ENCODE measurements at regions not wholly inside any gene's neighbourhood (a gene's known extent, or its start where the extent isn't known, plus 50 kb on each side); places are given as distances from the start of the nearest gene placed in this dataset.
"Not testable (repeated sequence)": the region's sequence is repeated elsewhere in the genome, so short reads cannot be mapped to it uniquely, and the experiment has no call there.

- Histone ChIP-seq H3K36me3 (no peaks in the 10 kb centered on the region), H3K4me3 (no peak overlapping the region), H3K9me3 (no peaks in the 10 kb centered on the region), H3K27me3 (no peaks in the 10 kb centered on the region), H3K4me1 (no peaks in the 10 kb centered on the region), H3K27ac (no peak overlapping the region)
- TF ChIP-seq, protein P1, sequence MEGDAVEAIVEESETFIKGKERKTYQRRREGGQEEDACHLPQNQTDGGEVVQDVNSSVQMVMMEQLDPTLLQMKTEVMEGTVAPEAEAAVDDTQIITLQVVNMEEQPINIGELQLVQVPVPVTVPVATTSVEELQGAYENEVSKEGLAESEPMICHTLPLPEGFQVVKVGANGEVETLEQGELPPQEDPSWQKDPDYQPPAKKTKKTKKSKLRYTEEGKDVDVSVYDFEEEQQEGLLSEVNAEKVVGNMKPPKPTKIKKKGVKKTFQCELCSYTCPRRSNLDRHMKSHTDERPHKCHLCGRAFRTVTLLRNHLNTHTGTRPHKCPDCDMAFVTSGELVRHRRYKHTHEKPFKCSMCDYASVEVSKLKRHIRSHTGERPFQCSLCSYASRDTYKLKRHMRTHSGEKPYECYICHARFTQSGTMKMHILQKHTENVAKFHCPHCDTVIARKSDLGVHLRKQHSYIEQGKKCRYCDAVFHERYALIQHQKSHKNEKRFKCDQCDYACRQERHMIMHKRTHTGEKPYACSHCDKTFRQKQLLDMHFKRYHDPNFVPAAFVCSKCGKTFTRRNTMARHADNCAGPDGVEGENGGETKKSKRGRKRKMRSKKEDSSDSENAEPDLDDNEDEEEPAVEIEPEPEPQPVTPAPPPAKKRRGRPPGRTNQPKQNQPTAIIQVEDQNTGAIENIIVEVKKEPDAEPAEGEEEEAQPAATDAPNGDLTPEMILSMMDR (IDR thresholded peaks at IDR 0.05), result no peak
- TF ChIP-seq POLR2A (IDR thresholded peaks at IDR 0.05), result no peak
- 66 to 77% methylated on average over 9 to 12 of the region's 12 CpGs for WGBS, 2 donors
- DNase-seq, result no peak
- intact Hi-C loops (cut with DNase I), result no loop called here
These were observed 64.7 kb downstream of the KCNJ18 start for GRCh38 chr17:21756856-21757619.

DNA sequence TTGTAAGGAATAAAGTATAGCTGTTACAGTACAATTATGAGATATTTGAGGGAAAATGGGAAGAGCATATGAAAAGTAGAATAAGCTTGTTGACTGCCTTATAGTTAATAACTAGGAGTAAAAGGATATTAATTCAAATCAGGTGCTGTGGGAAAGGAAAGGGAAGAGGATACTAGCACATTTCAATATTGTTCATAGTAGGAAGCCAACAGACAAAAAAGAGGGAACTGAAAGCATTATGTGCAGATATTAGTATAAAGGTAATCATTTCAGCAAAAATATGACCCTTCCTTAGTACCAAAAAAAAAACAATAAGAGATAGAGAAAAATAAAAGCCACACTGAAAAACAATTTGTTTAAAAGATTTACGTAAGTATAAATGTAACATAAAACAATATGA lies 67.3 kb downstream of the KCNJ18 start:
- H3K36me3 ChIP-seq; H3K27ac ChIP-seq; H3K4me1 ChIP-seq; intact Hi-C loops (cut with DNase I); DNase-seq; H3K9me3 ChIP-seq; H3K27me3 ChIP-seq; H3K4me3 ChIP-seq: not testable (repeated sequence)
- WGBS, 2 donors, result 60% methylated on average over 1 of the region's 1 CpG; no CpG with 5 or more reads in 1 of the 2 donors

DNA sequence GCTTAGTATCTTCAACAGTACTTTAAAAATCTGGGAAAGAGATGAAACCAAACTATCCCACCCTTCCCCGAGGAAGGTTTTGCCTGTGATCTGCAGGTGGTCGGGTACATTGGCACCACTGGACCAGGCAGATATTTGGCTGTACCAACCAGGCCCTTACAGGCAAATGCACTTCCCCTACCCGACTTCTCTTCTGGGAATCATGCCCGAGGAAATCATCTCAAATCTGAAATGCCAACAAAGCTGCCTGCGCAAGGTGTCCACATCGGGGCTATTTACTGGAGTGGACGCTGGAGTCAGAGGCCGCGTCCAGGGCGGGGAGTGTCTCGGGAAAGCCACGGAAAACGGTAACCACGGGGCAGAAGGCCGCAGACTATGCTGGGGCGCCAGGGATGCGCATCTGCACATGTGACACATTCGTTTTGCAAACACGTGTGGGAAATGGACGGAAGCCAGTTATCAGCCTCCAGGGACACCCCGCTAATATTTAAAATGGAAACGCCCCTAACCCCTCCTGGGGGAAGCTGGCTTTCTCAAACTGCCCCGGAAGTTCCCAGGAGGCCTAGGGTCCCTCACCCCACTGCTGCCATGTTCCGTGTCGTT lies 71.5 kb downstream of the KCNJ18 start:
- H3K4me3 ChIP-seq; H3K4me1 ChIP-seq; H3K27me3 ChIP-seq; H3K36me3 ChIP-seq; DNase-seq; H3K27ac ChIP-seq; H3K9me3 ChIP-seq; intact Hi-C loops (cut with DNase I): not testable (repeated sequence)
- 68 to 83% methylated on average over 14 to 17 of the region's 25 CpGs for WGBS, 2 donors

- H3K27me3 ChIP-seq; H3K27ac ChIP-seq; H3K4me3 ChIP-seq; H3K9me3 ChIP-seq; H3K4me1 ChIP-seq; H3K36me3 ChIP-seq; intact Hi-C loops (cut with DNase I); DNase-seq: not testable (repeated sequence)
- 61 to 65% methylated on average over 7 to 9 of the region's 11 CpGs for WGBS, 2 donors
These were observed 73.4 kb downstream of the KCNJ18 start for GRCh38 chr17:21765651-21766290.

GRCh38 chr17:21766565-21766964 lies 74.2 kb downstream of the KCNJ18 start:
- H3K27me3 ChIP-seq; H3K4me3 ChIP-seq; DNase-seq; intact Hi-C loops (cut with DNase I); H3K9me3 ChIP-seq; H3K27ac ChIP-seq; H3K36me3 ChIP-seq; H3K4me1 ChIP-seq: not testable (repeated sequence)
- WGBS, 2 donors, result 100% methylated on average over 1 of the region's 5 CpGs; no CpG with 5 or more reads in 1 of the 2 donors

- H3K27ac ChIP-seq; H3K4me3 ChIP-seq; H3K9me3 ChIP-seq; H3K4me1 ChIP-seq; DNase-seq; H3K27me3 ChIP-seq; H3K36me3 ChIP-seq; intact Hi-C loops (cut with DNase I): not testable (repeated sequence)
- WGBS, 2 donors, result 38 to 76% methylated on average over 2 to 5 of the region's 7 CpGs
These were observed 75.1 kb downstream of the KCNJ18 start for GRCh38 chr17:21767162-21768156.

GRCh38 chr17:21768244-21768643 lies 75.9 kb downstream of the KCNJ18 start:
- DNase-seq; H3K4me3 ChIP-seq; H3K36me3 ChIP-seq; H3K27ac ChIP-seq; H3K4me1 ChIP-seq; H3K27me3 ChIP-seq; H3K9me3 ChIP-seq; intact Hi-C loops (cut with DNase I): not testable (repeated sequence)
- 48 to 64% methylated on average over 5 to 6 of the region's 6 CpGs for WGBS, 2 donors

GRCh38 chr17:21768729-21769462 lies 76.6 kb downstream of the KCNJ18 start:
- H3K27me3 ChIP-seq; H3K9me3 ChIP-seq; H3K4me3 ChIP-seq; H3K4me1 ChIP-seq; H3K36me3 ChIP-seq; DNase-seq; H3K27ac ChIP-seq; intact Hi-C loops (cut with DNase I): not testable (repeated sequence)
- WGBS, 2 donors, result 71 to 73% methylated on average over 4 to 10 of the region's 13 CpGs

GRCh38 chr17:21769781-21770180 lies 77.5 kb downstream of the KCNJ18 start:
- intact Hi-C loops (cut with DNase I); DNase-seq: not testable (repeated sequence)
- 86% methylated on average over 10 to 13 of the region's 16 CpGs for WGBS, 2 donors

DNA sequence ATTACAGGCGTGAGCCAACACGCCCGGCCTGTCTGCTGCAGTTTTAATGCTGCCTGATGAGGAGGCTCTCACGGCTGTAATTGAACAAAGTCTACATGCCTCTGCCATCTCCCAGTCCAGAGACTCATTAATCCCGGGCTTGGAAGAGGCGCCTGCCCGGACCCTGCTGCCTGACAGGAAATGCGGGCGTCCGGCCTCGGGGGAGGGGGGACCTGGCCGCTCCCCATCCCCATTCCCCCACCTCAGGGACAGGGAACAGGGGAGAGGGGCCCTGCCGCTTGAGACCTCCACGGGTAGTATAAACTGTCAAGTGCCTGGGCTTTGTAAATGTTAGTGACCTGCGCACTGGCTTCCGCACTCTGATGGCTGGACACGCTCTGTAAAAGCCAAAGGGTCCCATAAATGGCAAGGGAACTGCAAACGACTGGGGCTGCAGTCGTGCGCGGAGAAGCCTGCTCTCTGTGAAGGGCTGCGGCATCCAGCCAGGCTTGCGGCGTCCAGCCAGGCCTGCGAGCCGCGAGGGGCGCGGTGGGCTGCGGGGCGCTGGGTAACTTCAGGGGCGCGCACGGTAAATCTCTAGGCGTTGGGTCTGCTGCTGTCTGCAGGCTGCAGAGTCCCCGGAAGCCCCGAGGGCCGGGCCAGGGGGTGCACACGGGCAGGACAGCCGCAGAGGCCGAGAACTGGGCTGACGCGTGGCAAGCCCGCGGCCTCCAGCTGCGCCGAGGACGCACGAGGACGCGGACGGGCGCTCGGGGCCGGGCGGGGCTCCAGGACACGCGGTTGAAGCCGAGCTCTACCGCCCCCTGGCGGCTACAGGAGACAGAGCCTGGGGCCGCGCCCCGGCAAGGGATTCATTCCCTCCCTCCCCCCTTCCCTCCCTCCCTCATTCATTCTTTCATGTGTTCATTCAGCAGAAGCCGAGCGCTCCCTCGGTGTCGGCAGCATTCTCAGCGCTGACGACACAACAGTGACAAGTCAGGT lies 78.4 kb downstream of the KCNJ18 start:
- H3K27me3 ChIP-seq; DNase-seq; H3K9me3 ChIP-seq; intact Hi-C loops (cut with DNase I); H3K4me1 ChIP-seq; H3K4me3 ChIP-seq; H3K36me3 ChIP-seq; H3K27ac ChIP-seq: not testable (repeated sequence)
- 55% methylated on average over 5 of the region's 70 CpGs; no CpG with 5 or more reads in 1 of the 2 donors for whole genome bisulfite sequencing, 2 donors

More at GRCh38 chr17:21769781-21770180, 77.5 kb downstream of the KCNJ18 start:
- H3K27ac ChIP-seq, H3K4me1 ChIP-seq, H3K36me3 ChIP-seq, H3K9me3 ChIP-seq, H3K27me3 ChIP-seq, H3K4me3 ChIP-seq: not testable (repeated sequence)
